ENCODE measurements at regions not wholly inside any gene's neighbourhood (a gene's known extent, or its start where the extent isn't known, plus 50 kb on each side); places are given as distances from the start of the nearest gene placed in this dataset.

DNA sequence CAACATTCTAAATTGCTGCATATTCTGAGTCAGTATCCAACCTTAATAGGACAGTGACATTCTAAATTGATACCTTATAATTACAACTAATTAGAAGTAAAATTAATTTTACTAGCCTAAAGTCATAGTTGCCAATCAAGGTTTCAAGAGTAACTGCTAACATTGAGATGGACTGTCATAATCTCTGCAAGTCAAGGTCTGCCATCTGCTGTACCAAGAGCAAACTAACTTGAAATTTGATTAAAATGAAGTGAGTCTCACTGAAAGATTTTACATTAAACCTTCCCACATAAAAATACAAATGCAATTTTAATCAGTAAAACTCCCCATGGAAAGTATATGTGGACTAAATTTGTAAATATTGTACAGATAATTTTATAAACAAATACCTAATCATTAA is 235.3 kb downstream of the PRDM9 start:
- no TSS peak for BruUV-seq (replicated peaks)
- intact Hi-C loops (cut with micrococcal nuclease; ENCODE audit: unreplicated experiment) = no loop called here
- H3K4me2 ChIP-seq (ENCODE audit: control insufficient read depth, insufficient read depth) = no peak overlapping the region
- ChIA-PET POLR2A (no interaction called here), CTCF (interaction anchor here (0.6 kb wide), 1 partner anchor 719 kb away, joined by 3 read pairs; no protein-coding TSS in a partner anchor), SMC1A (ENCODE audit: uncharacterized antibody, unreplicated experiment) (interaction anchor here (0.6 kb wide), 1 partner anchor 306 kb away, joined by 3 read pairs; no protein-coding TSS in a partner anchor), RAD21 (ENCODE audit: unreplicated experiment) (no interaction called here)
- ATAC-seq = no peak
- no peak overlapping the region for H3K9ac ChIP-seq (ENCODE audit: control insufficient read depth, insufficient read depth, low read length)
- no peaks in the 10 kb centered on the region for H3K79me2 ChIP-seq (ENCODE audit: control insufficient read depth, insufficient read depth, low read length)
- no peak overlapping the region for H3K4me3 ChIP-seq
- H3K4me1 ChIP-seq (ENCODE audit: control insufficient read depth, insufficient read depth, low read length) = no peaks in the 10 kb centered on the region
- H3K27ac ChIP-seq (ENCODE audit: control insufficient read depth, insufficient read depth) = no peak overlapping the region
- H4K20me1 ChIP-seq (ENCODE audit: control insufficient read depth, insufficient read depth) = no peaks in the 10 kb centered on the region
- H3K27me3 ChIP-seq (replicated peaks in 1 of 2; ENCODE audit: control insufficient read depth in 2 of 2, insufficient read depth in 2 of 2, low read length in 1 of 2) = no peaks in the 10 kb centered on the region
- in situ Hi-C loops (cut with MboI) = no loop called here
- no peak for DNase-seq (ENCODE audit: low read depth, low spot score)
- H2AFZ ChIP-seq (ENCODE audit: control insufficient read depth, low read depth, low read length) = no peak overlapping the region
- H3K9me3 ChIP-seq (replicated peaks; ENCODE audit: control insufficient read depth, insufficient read depth, low read length) = no peaks in the 10 kb centered on the region
- H3K36me3 ChIP-seq (ENCODE audit: control insufficient read depth in 2 of 2, insufficient read depth in 2 of 2, low read length in 1 of 2) = no peaks in the 10 kb centered on the region
- no peak for FAIRE-seq
- no peak for TF ChIP-seq YY1 (IDR thresholded peaks at IDR 0.05; ENCODE audit: low read depth, low read length)
- TF ChIP-seq HCFC1 (IDR thresholded peaks at IDR 0.05; ENCODE audit: low read length) = no peak
- TF ChIP-seq EGR1 (IDR thresholded peaks at IDR 0.05; ENCODE audit: borderline replicate concordance in 1 of 2, low read depth in 2 of 2, low read length in 2 of 2) = no peak
- TF ChIP-seq, protein P1, sequence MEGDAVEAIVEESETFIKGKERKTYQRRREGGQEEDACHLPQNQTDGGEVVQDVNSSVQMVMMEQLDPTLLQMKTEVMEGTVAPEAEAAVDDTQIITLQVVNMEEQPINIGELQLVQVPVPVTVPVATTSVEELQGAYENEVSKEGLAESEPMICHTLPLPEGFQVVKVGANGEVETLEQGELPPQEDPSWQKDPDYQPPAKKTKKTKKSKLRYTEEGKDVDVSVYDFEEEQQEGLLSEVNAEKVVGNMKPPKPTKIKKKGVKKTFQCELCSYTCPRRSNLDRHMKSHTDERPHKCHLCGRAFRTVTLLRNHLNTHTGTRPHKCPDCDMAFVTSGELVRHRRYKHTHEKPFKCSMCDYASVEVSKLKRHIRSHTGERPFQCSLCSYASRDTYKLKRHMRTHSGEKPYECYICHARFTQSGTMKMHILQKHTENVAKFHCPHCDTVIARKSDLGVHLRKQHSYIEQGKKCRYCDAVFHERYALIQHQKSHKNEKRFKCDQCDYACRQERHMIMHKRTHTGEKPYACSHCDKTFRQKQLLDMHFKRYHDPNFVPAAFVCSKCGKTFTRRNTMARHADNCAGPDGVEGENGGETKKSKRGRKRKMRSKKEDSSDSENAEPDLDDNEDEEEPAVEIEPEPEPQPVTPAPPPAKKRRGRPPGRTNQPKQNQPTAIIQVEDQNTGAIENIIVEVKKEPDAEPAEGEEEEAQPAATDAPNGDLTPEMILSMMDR (IDR thresholded peaks at IDR 0.05 in 2 of 3, conservative IDR thresholded peaks at IDR 0.05 in 1 of 3; ENCODE audit: control insufficient read depth in 2 of 3, extremely low read depth in 1 of 3, insufficient read depth in 1 of 3, low read depth in 3 of 3, low read length in 3 of 3) = peak in 1 of 3 experiments; percentile 21; a peak in 1 of 6 replicates
- TF ChIP-seq ZZZ3 (IDR thresholded peaks at IDR 0.05; ENCODE audit: control insufficient read depth, insufficient read length, low read depth) = no peak
- no peak for TF ChIP-seq CHD2 (IDR thresholded peaks at IDR 0.05; ENCODE audit: borderline replicate concordance, low read depth, low read length)
- TF ChIP-seq, protein P2, sequence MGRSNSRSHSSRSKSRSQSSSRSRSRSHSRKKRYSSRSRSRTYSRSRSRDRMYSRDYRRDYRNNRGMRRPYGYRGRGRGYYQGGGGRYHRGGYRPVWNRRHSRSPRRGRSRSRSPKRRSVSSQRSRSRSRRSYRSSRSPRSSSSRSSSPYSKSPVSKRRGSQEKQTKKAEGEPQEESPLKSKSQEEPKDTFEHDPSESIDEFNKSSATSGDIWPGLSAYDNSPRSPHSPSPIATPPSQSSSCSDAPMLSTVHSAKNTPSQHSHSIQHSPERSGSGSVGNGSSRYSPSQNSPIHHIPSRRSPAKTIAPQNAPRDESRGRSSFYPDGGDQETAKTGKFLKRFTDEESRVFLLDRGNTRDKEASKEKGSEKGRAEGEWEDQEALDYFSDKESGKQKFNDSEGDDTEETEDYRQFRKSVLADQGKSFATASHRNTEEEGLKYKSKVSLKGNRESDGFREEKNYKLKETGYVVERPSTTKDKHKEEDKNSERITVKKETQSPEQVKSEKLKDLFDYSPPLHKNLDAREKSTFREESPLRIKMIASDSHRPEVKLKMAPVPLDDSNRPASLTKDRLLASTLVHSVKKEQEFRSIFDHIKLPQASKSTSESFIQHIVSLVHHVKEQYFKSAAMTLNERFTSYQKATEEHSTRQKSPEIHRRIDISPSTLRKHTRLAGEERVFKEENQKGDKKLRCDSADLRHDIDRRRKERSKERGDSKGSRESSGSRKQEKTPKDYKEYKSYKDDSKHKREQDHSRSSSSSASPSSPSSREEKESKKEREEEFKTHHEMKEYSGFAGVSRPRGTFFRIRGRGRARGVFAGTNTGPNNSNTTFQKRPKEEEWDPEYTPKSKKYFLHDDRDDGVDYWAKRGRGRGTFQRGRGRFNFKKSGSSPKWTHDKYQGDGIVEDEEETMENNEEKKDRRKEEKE (IDR thresholded peaks at IDR 0.05) = no peak
- TF ChIP-seq EP300 (IDR thresholded peaks at IDR 0.05; ENCODE audit: borderline replicate concordance in 1 of 2, control insufficient read depth in 1 of 2, low read depth in 2 of 2, low read length in 2 of 2) = no peak
- TF ChIP-seq HDGF (IDR thresholded peaks at IDR 0.05) = no peak
- no peak for TF ChIP-seq NR2C2 (IDR thresholded peaks at IDR 0.05; ENCODE audit: borderline replicate concordance, control insufficient read depth, insufficient read length, low read depth)
- TF ChIP-seq NFXL1 (IDR thresholded peaks at IDR 0.05; ENCODE audit: borderline replicate concordance) = no peak
- no peak for TF ChIP-seq ETV6 (conservative IDR thresholded peaks at IDR 0.05 in 1 of 2, IDR thresholded peaks at IDR 0.05 in 1 of 2; ENCODE audit: borderline replicate concordance in 1 of 2, low read depth in 1 of 2)
- TF ChIP-seq ZNF622 (IDR thresholded peaks at IDR 0.05) = no peak
- no peak for TF ChIP-seq RFX5 (IDR thresholded peaks at IDR 0.05; ENCODE audit: low read depth, low read length)
- TF ChIP-seq EED (IDR thresholded peaks at IDR 0.05; ENCODE audit: low read depth) = no peak
- no peak for TF ChIP-seq RUNX3 (IDR thresholded peaks at IDR 0.05; ENCODE audit: low read length)
- TF ChIP-seq SMC3 (IDR thresholded peaks at IDR 0.05; ENCODE audit: borderline replicate concordance, low read length) = peak; percentile 23; the same call in 1 of the 2 replicates
- TF ChIP-seq, protein P3, sequence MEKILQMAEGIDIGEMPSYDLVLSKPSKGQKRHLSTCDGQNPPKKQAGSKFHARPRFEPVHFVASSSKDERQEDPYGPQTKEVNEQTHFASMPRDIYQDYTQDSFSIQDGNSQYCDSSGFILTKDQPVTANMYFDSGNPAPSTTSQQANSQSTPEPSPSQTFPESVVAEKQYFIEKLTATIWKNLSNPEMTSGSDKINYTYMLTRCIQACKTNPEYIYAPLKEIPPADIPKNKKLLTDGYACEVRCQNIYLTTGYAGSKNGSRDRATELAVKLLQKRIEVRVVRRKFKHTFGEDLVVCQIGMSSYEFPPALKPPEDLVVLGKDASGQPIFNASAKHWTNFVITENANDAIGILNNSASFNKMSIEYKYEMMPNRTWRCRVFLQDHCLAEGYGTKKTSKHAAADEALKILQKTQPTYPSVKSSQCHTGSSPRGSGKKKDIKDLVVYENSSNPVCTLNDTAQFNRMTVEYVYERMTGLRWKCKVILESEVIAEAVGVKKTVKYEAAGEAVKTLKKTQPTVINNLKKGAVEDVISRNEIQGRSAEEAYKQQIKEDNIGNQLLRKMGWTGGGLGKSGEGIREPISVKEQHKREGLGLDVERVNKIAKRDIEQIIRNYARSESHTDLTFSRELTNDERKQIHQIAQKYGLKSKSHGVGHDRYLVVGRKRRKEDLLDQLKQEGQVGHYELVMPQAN (conservative IDR thresholded peaks at IDR 0.05) = no peak
- TF ChIP-seq ZNF274 (IDR thresholded peaks at IDR 0.05; ENCODE audit: insufficient read depth, insufficient read length) = no peak
- no peak for TF ChIP-seq STAT1 (conservative IDR thresholded peaks at IDR 0.05)

Data from GM12878 (cell line).